MM.1S (cell line): ENCODE measurements at regions not wholly inside any gene's neighbourhood (a gene's known extent, or its start where the extent isn't known, plus 50 kb on each side); places are given as distances from the start of the nearest gene placed in this dataset.

Experiments
- DNase-seq: peaks from one replicate; pipeline ENCODE4 v3.0.0-alpha.2; 2015
- H2AFZ ChIP-seq: fragments of 300-600 bp; sonication (generic); 2 replicates; pipeline ENCODE4 v1.6.0; 2016; ENCODE audit warnings: antibody characterized with exemption, low read length
- H3F3A ChIP-seq: fragments of 300-600 bp; sonication (generic); 2 replicates; pipeline ENCODE4 v1.6.1; 2016; ENCODE audit warnings: mild to moderate bottlenecking, antibody characterized with exemption, low read length, moderate library complexity, mixed read lengths; ENCODE audit not compliant: insufficient read depth
- H3K27ac ChIP-seq: fragments of 300-600 bp; sonication (generic); 2 replicates; pipeline ENCODE4 v1.5.1; 2016; ENCODE audit warnings: mild to moderate bottlenecking, low read length
- H3K27me3 ChIP-seq: fragments of 300-600 bp; sonication (generic); replicated peaks from 2 replicates; pipeline ENCODE4 v1.6.0; 2016; ENCODE audit warnings: low read length; ENCODE audit not compliant: insufficient read depth
- H3K36me3 ChIP-seq: fragments of 300-600 bp; sonication (generic); replicated peaks from 2 replicates; pipeline ENCODE4 v1.6.1; 2016; ENCODE audit warnings: mild to moderate bottlenecking, low read length, mixed read lengths; ENCODE audit not compliant: insufficient read depth
- H3K4me1 ChIP-seq: fragments of 300-600 bp; sonication (generic); 2 replicates; pipeline ENCODE4 v1.6.1; 2016; ENCODE audit warnings: low read length, mixed read lengths
- H3K4me2 ChIP-seq: fragments of 300-600 bp; sonication (generic); 2 replicates; pipeline ENCODE4 v1.6.0; 2016; ENCODE audit warnings: low read depth, low read length
- H3K4me3 ChIP-seq: fragments of 300-600 bp; sonication (generic); 2 replicates; pipeline ENCODE4 v1.5.1; 2016; ENCODE audit warnings: low read length, mixed read lengths
- H3K79me2 ChIP-seq: fragments of 300-600 bp; sonication (generic); 2 replicates; pipeline ENCODE4 v1.6.1; 2016; ENCODE audit warnings: mixed run types, low read length, mixed read lengths
- H3K9ac ChIP-seq: fragments of 300-600 bp; sonication (generic); 2 replicates; pipeline ENCODE4 v1.6.1; 2016; ENCODE audit warnings: low read length, mixed read lengths
- H3K9me2 ChIP-seq: fragments of 300-600 bp; sonication (generic); replicated peaks from 2 replicates; pipeline ENCODE4 v1.6.1; 2016; ENCODE audit warnings: mild to moderate bottlenecking, low read length, mixed read lengths; ENCODE audit not compliant: insufficient read depth
- H3K9me3 ChIP-seq: fragments of 300-600 bp; sonication (generic); replicated peaks from 2 replicates; pipeline ENCODE4 v1.6.1; 2016; ENCODE audit warnings: mild to moderate bottlenecking, low read length, mixed read lengths; ENCODE audit not compliant: insufficient read depth
- H4K20me1 ChIP-seq: fragments of 300-600 bp; sonication (generic); 2 replicates; pipeline ENCODE4 v1.6.1; 2016; ENCODE audit warnings: mild to moderate bottlenecking, low read length, moderate library complexity, mixed read lengths; ENCODE audit not compliant: insufficient read depth
- CTCF ChIP-seq: fragments of 300-600 bp; sonication (generic); IDR thresholded peaks from 2 replicates; pipeline ENCODE4 v1.5.1; 2016; ENCODE audit warnings: antibody characterized with exemption, low read length, mixed read lengths
- EZH2 ChIP-seq: fragments of 300-600 bp; sonication (generic); optimal IDR thresholded peaks from 2 replicates; pipeline ENCODE3; 2017; ENCODE audit warnings: low read depth, mild to moderate bottlenecking, antibody characterized with exemption, low read length, mixed read lengths
- EZH2phosphoT487 ChIP-seq: fragments of 300-600 bp; sonication (generic); IDR thresholded peaks from 2 replicates; pipeline ENCODE4 v1.6.1; 2018; ENCODE audit warnings: antibody characterized with exemption, low read length

DNA sequence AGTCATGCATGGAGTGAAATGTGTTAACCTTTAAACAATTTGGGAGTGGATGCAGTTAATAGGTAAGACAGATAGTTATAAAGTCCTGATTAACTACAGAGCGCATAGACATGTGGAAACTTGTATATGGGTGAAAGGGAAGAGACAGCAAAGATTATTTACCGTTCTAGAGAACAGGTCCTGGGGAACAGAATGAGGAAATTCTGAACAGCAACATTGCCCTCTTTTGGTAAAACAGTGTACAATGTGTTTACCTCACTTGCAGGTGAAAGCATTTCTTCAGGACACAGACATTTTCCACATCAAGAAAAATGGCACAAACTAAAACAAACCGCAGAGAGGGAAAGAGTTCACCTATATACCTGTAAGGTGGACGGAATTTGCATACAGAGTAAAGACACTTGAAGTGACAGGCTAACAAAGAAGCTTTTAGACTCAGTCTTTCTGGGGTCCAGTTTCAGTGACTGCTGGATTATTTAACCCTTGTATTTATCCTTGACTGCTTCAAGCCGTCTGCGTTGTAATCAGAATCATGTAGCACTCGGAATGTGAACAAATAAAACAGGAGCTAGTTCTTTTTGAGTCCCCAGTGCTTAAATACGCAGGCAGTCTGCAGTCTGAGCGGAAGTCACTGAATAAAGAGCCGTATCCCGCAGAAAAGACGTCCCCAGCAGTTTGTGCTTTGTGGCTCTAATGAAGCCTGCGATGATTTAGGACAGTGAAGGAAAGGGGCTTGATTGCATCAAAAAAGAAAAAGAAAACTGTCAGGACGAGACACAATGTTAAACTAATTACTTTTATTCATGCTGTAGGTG lies 364.8 kb upstream of the GALNT5 start:
- peaks cover 46% of the 10 kb centered on the region for H3K4me1 ChIP-seq
- H4K20me1 ChIP-seq = no peaks in the 10 kb centered on the region
- H3K4me2 ChIP-seq = peak overlapping the region; percentile 67
- H2AFZ ChIP-seq = peak overlapping the region; percentile 37; the same call in 1 of the 2 replicates
- no peaks in the 10 kb centered on the region for H3K79me2 ChIP-seq
- no peak for TF ChIP-seq EZH2
- peak; percentile 63 for TF ChIP-seq CTCF
- TF ChIP-seq EZH2phosphoT487 = no peak
- no peaks in the 10 kb centered on the region for H3K27me3 ChIP-seq
- no peaks in the 10 kb centered on the region for H3K9me2 ChIP-seq
- peaks cover 19% of the 10 kb centered on the region for H3F3A ChIP-seq
- peak overlapping the region; percentile 46 for H3K4me3 ChIP-seq
- H3K27ac ChIP-seq = no peak overlapping the region
- no peaks in the 10 kb centered on the region for H3K9me3 ChIP-seq
- peak; percentile 85 for DNase-seq
- peak overlapping the region; percentile 16 for H3K9ac ChIP-seq
- no peaks in the 10 kb centered on the region for H3K36me3 ChIP-seq

GRCh38 chr2:156896294-156896693 lies 361.2 kb upstream of the GALNT5 start:
- Histone ChIP-seq H3K4me2 (peak overlapping the region; percentile 65; the same call in 1 of the 2 replicates), H3K27ac (peak overlapping the region; percentile 43; the same call in 1 of the 2 replicates), H3F3A (peaks cover 19% of the 10 kb centered on the region), H3K27me3 (no peaks in the 10 kb centered on the region; the same call in 1 of the 2 replicates), H3K9me3 (no peaks in the 10 kb centered on the region), H3K9ac (no peak overlapping the region), H4K20me1 (no peaks in the 10 kb centered on the region), H3K4me3 (0 out of 2 replicates have a peak overlapping the region, but pooled peaks have one; percentile 11), H3K9me2 (no peaks in the 10 kb centered on the region), H3K36me3 (no peaks in the 10 kb centered on the region), H3K79me2 (no peaks in the 10 kb centered on the region), H2AFZ (no peak overlapping the region), H3K4me1 (peaks cover 51% of the 10 kb centered on the region)
- DNase-seq = peak; percentile 93
- TF ChIP-seq CTCF (no peak), EZH2 (no peak), EZH2phosphoT487 (no peak)

DNA sequence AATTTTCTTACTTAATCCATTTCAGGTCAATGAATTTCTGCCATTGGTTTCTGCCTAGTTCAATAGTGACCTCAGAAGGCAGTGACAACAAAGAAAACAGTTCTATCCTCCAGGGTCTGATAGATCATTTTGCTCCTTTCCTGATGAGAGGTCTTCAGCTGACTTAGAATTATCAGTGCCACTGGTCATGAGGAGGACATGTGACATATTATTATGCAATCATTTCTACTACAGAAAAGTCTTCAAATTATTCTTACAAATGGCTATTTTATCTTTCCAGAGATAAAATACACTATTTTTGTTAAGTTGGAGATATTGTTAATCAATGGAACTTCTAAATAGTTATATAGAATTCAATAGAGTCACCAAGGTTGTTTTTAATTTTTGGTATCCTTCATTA lies 360.0 kb upstream of the GALNT5 start:
- peaks cover 19% of the 10 kb centered on the region for H3F3A ChIP-seq
- no peak overlapping the region for H3K27ac ChIP-seq
- peaks cover under 1% of the 10 kb centered on the region; the same call in 1 of the 2 replicates for H3K27me3 ChIP-seq
- no peak overlapping the region for H3K9ac ChIP-seq
- no peaks in the 10 kb centered on the region for H3K9me3 ChIP-seq
- H3K4me3 ChIP-seq = no peak overlapping the region
- H2AFZ ChIP-seq = no peak overlapping the region
- H3K4me2 ChIP-seq = no peak overlapping the region
- DNase-seq = no peak
- no peaks in the 10 kb centered on the region for H3K79me2 ChIP-seq
- H3K4me1 ChIP-seq = peaks cover 46% of the 10 kb centered on the region
- no peak for TF ChIP-seq CTCF
- TF ChIP-seq EZH2phosphoT487 = no peak
- TF ChIP-seq EZH2 = no peak
- no peaks in the 10 kb centered on the region for H3K36me3 ChIP-seq
- no peaks in the 10 kb centered on the region for H3K9me2 ChIP-seq
- H4K20me1 ChIP-seq = no peaks in the 10 kb centered on the region
